PC-3 (cell line): ENCODE measurements at regions not wholly inside any gene's neighbourhood (a gene's known extent, or its start where the extent isn't known, plus 50 kb on each side); places are given as distances from the start of the nearest gene placed in this dataset.

ENCODE experiments used
- ATAC-seq: fragments of 200-7000 bp; cut with Tn5 transposase; 2 replicates; pipeline ENCODE4 v1.9.1; 2020; ENCODE audit warnings: mild to moderate bottlenecking, moderate library complexity
- BruUV-seq: library from RNA; stranded (reverse); fragments of 400-500 nt; replicated peaks from 2 replicates; lab custom pipeline; 2021; lab: Mats Ljungman, UMichigan
- CTCF ChIA-PET: fragments of 300-600 bp; sonication (Branson Sonifier 250); formaldehyde crosslinking; loops from one replicate; lab custom pipeline; 2022; ENCODE audit warnings: antibody characterized with exemption; lab: Charles Lee
- POLR2A ChIA-PET: fragments of 300-600 bp; sonication (Branson Sonifier 250); formaldehyde crosslinking; loops from one replicate; lab custom pipeline; 2022; ENCODE audit warnings: antibody characterized with exemption; ENCODE audit not compliant: unreplicated experiment; lab: Charles Lee
- DNase-seq: peaks from one replicate; pipeline ENCODE4 v3.0.0-alpha.2; 2015
- H2AFZ ChIP-seq: fragments of 300-600 bp; sonication (generic); 2 replicates; pipeline ENCODE4 v1.6.0; 2016; ENCODE audit warnings: antibody characterized with exemption, low read length
- H3F3A ChIP-seq: fragments of 300-600 bp; sonication (generic); one replicate; pipeline ENCODE4 v1.6.0; 2017; ENCODE audit warnings: antibody characterized with exemption, low read length, control low read depth, mild to moderate bottlenecking; ENCODE audit not compliant: unreplicated experiment
- H3K27ac ChIP-seq: fragments of 300-600 bp; sonication (generic); 2 replicates; pipeline ENCODE4 v1.5.1; 2016; ENCODE audit warnings: mild to moderate bottlenecking, low read length
- H3K27me3 ChIP-seq: fragments of 300-600 bp; sonication (generic); 2 replicates; pipeline ENCODE4 v1.6.1; 2016; ENCODE audit warnings: low read length, mixed read lengths
- H3K36me3 ChIP-seq: fragments of 300-600 bp; sonication (generic); 2 replicates; pipeline ENCODE4 v1.6.1; 2016; ENCODE audit warnings: low read depth, mixed run types, low read length, mixed read lengths
- H3K4me1 ChIP-seq: fragments of 300-600 bp; sonication (generic); 2 replicates; pipeline ENCODE4 v1.5.1; 2016; ENCODE audit warnings: low read length; ENCODE audit not compliant: insufficient read depth
- H3K4me2 ChIP-seq: fragments of 300-600 bp; sonication (generic); 2 replicates; pipeline ENCODE4 v1.6.0; 2016; ENCODE audit warnings: low read length
- H3K4me3 ChIP-seq: fragments of 300-600 bp; sonication (generic); 2 replicates; pipeline ENCODE4 v1.5.1; 2016; ENCODE audit warnings: mild to moderate bottlenecking, low read length, mixed read lengths
- H3K79me2 ChIP-seq: fragments of 300-600 bp; sonication (generic); 2 replicates; pipeline ENCODE4 v1.6.1; 2017; ENCODE audit warnings: low read length, mixed read lengths
- H3K9ac ChIP-seq: fragments of 300-600 bp; sonication (generic); 2 replicates; pipeline ENCODE4 v1.6.0; 2016; ENCODE audit warnings: mild to moderate bottlenecking, low read length
- H3K9me2 ChIP-seq: fragments of 300-600 bp; sonication (generic); replicated peaks from 2 replicates; pipeline ENCODE4 v1.6.1; 2016; ENCODE audit warnings: mixed run types, low read length, mixed read lengths
- H3K9me3 ChIP-seq: fragments of 300-600 bp; sonication (generic); 2 replicates; pipeline ENCODE4 v1.6.1; 2016; ENCODE audit warnings: low read length, mixed read lengths
- H4K20me1 ChIP-seq: fragments of 300-600 bp; sonication (generic); 2 replicates; pipeline ENCODE4 v1.6.1; 2016; ENCODE audit warnings: low read length, mixed read lengths
- EZH2 ChIP-seq: fragments of 300-600 bp; sonication (generic); IDR thresholded peaks from one replicate; pipeline ENCODE4 v1.6.1; 2017; ENCODE audit warnings: antibody characterized with exemption, mild to moderate bottlenecking, low read length; ENCODE audit not compliant: unreplicated experiment
- EZH2phosphoT487 ChIP-seq: fragments of 300-600 bp; sonication (generic); IDR thresholded peaks from 2 replicates; pipeline ENCODE4 v1.6.1; 2018; ENCODE audit warnings: mild to moderate bottlenecking, antibody characterized with exemption, low read length, borderline replicate concordance
- intact Hi-C: fragments of 100-400 bp; cut with micrococcal nuclease; formaldehyde crosslinking; loops from 2 replicates; pipeline ENCODE4 v1.9.0; 2023
- TF ChIP-seq, protein P1 (sequence below): fragments of 300-600 bp; sonication (generic); conservative IDR thresholded peaks from 2 replicates; pipeline ENCODE4 v1.5.1; 2017; ENCODE audit warnings: antibody characterized with exemption, low read depth, mild to moderate bottlenecking, low read length

DNA sequence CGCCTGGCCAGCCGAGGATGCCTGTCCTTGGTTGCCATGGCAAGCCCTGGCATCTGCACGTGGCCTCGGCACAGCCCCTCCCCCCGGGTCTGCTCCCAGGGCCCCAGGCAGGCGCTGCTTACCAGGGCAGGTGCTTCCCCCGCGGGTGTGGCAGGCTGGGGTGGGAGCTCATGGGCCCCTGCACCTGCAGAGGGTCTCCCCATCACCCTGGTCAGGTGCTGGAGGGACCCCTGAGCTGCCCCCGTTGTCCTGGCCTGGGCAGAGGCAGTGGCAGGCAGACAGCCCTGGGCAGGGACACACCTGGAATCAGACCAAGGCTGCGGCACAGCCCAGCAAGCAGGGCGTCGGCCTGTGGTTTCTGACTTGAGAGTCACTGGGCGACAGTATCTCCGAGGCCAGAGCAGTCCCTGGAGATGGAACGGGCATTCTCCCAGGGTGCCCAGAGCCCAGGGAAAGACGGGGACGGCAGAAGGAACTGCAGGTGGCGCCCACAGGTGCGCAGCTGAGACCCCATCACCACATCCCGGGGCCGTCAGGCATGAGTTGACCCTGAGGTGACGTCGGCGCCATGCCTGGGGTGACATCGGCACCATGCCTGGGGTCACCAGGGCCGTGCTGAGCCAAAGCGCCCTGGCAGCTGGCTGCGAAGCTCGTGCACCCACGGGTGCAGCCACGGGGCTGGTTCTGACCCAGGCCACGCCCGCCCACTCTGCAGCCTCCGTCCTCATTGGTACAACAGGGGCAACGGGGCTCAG lies 56.1 kb upstream of the FBRSL1 start:
- CTCF ChIA-PET, result no interaction called here
- POLR2A ChIA-PET, result no interaction called here
- intact Hi-C loops, result no loop called here

DNA sequence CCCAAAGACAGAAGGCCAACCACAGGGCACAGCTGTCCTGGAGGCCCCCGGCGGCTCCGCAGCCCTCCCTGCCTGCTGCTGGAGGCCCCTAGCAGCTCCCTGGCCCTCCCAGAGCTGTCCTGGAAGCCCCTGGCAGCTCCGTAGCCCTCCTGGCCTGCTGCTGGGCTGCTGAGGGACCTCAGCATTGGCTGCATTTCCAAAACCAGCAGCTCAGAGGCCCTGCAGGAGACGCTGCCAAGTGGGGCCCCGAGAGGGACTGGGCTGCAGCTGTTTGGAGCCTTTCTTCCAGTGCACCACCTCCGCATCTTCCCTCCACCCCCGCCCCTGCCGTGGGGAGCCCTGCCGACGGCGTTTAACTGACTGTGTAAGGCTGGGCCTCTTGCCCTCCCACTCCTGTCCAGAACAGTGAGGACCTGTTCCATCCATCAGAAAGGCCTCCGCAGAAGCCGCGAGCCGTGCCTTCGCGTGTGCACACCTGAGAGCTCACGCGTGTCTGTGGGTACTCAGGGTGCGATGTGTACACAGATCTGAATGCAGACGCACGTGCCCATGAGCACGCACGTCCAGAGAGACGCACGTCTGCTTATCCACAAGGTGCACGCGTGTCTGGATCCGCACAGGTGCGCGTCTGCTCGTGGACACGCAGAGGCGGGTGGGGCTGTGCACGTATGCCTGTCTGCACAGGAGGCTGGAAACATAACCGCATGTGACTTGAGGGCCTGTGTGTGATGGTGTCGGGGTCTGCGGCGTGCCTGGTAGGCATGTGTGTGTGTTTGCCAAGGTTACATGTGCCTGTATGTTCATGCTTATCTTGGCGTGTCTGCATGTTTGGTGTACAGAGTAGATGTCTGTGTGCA lies 57.0 kb upstream of the FBRSL1 start:
- DNase-seq (no peak), ATAC-seq (no peak)
- H3K9me2 ChIP-seq, result no peaks in the 10 kb centered on the region
- H3F3A ChIP-seq, result no peaks in the 10 kb centered on the region
- peaks cover 18% of the 10 kb centered on the region for H3K27me3 ChIP-seq
- BruUV-seq, result no TSS peak
- no peaks in the 10 kb centered on the region for H4K20me1 ChIP-seq
- ChIA-PET POLR2A (no interaction called here), CTCF (no interaction called here)
- H3K79me2 ChIP-seq, result no peaks in the 10 kb centered on the region
- TF ChIP-seq, protein P1, sequence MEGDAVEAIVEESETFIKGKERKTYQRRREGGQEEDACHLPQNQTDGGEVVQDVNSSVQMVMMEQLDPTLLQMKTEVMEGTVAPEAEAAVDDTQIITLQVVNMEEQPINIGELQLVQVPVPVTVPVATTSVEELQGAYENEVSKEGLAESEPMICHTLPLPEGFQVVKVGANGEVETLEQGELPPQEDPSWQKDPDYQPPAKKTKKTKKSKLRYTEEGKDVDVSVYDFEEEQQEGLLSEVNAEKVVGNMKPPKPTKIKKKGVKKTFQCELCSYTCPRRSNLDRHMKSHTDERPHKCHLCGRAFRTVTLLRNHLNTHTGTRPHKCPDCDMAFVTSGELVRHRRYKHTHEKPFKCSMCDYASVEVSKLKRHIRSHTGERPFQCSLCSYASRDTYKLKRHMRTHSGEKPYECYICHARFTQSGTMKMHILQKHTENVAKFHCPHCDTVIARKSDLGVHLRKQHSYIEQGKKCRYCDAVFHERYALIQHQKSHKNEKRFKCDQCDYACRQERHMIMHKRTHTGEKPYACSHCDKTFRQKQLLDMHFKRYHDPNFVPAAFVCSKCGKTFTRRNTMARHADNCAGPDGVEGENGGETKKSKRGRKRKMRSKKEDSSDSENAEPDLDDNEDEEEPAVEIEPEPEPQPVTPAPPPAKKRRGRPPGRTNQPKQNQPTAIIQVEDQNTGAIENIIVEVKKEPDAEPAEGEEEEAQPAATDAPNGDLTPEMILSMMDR, result no peak
- TF ChIP-seq EZH2phosphoT487, result no peak
- no peak for TF ChIP-seq EZH2
- H3K27ac ChIP-seq, result no peak overlapping the region
- no peak overlapping the region for H3K4me3 ChIP-seq
- H3K4me2 ChIP-seq, result no peak overlapping the region
- H2AFZ ChIP-seq, result no peak overlapping the region
- H3K9me3 ChIP-seq, result no peaks in the 10 kb centered on the region
- peaks cover 16% of the 10 kb centered on the region for H3K4me1 ChIP-seq
- intact Hi-C loops, result no loop called here
- no peaks in the 10 kb centered on the region for H3K36me3 ChIP-seq
- H3K9ac ChIP-seq, result no peak overlapping the region

More for the DNA sequence above, 56.1 kb upstream of the FBRSL1 start:
- H3F3A ChIP-seq, result no peaks in the 10 kb centered on the region
- no peak overlapping the region for H3K27ac ChIP-seq
- H3K79me2 ChIP-seq, result no peaks in the 10 kb centered on the region
- H3K4me1 ChIP-seq, result peaks cover 16% of the 10 kb centered on the region
- H2AFZ ChIP-seq, result no peak overlapping the region
- no peak for TF ChIP-seq EZH2phosphoT487
- no peak for TF ChIP-seq EZH2
- TF ChIP-seq, protein P1, result no peak
- BruUV-seq, result no TSS peak
- DNase-seq (peak; percentile 73), ATAC-seq (peak; percentile 62)
- no peaks in the 10 kb centered on the region for H3K9me2 ChIP-seq
- H3K27me3 ChIP-seq, result peaks cover 18% of the 10 kb centered on the region
- H3K9me3 ChIP-seq, result no peaks in the 10 kb centered on the region
- H4K20me1 ChIP-seq, result no peaks in the 10 kb centered on the region
- H3K4me3 ChIP-seq, result no peak overlapping the region
- no peak overlapping the region for H3K9ac ChIP-seq
- H3K4me2 ChIP-seq, result 0 out of 2 replicates have a peak overlapping the region, but pooled peaks have one; percentile 7
- H3K36me3 ChIP-seq, result no peaks in the 10 kb centered on the region
